SK-N-SH treated with all-trans-retinoic acid at 6 μM for 48 hours (cell line): ENCODE measurements at regions not wholly inside any gene's neighbourhood (a gene's known extent, or its start where the extent isn't known, plus 50 kb on each side); places are given as distances from the start of the nearest gene placed in this dataset.

Experiments
- BACH2 ChIP-seq: fragments of 250-450 bp; sonication (Bioruptor Pico); IDR thresholded peaks from 2 replicates; pipeline ENCODE4 v1.9.0; 2021; ENCODE audit warnings: mild to moderate bottlenecking, borderline replicate concordance
- ISL1 ChIP-seq: fragments of 250-450 bp; sonication (Bioruptor Pico); IDR thresholded peaks from 2 replicates; pipeline ENCODE4 v2.1.2; 2022; ENCODE audit warnings: mild to moderate bottlenecking, moderate library complexity
- PATZ1 ChIP-seq: fragments of 250-450 bp; sonication (Bioruptor Pico); IDR thresholded peaks from 2 replicates; pipeline ENCODE4 v1.8.0; 2020; ENCODE audit warnings: mild to moderate bottlenecking, moderate library complexity, borderline replicate concordance
- TSHZ2 ChIP-seq: fragments of 250-450 bp; sonication (Bioruptor Pico); IDR thresholded peaks from 2 replicates; pipeline ENCODE4 v1.5.0; 2020; ENCODE audit warnings: mild to moderate bottlenecking, moderate library complexity
- ZC3H10 ChIP-seq: fragments of 250-450 bp; sonication (Bioruptor Pico); IDR thresholded peaks from 2 replicates; pipeline ENCODE4 v1.5.1; 2021; ENCODE audit warnings: mild to moderate bottlenecking, moderate library complexity
- ZNF8 ChIP-seq: fragments of 450-650 bp; formaldehyde crosslinking; IDR thresholded peaks from 2 replicates; pipeline ENCODE4 v1.5.0; 2020; ENCODE audit warnings: mild to moderate bottlenecking, moderate library complexity

- TF ChIP-seq ZNF8 (CRISPR knock-in tag) (no peak), ZC3H10 (CRISPR knock-in tag) (no peak), TSHZ2 (CRISPR knock-in tag) (no peak), ISL1 (CRISPR knock-in tag) (no peak), PATZ1 (CRISPR knock-in tag) (no peak), BACH2 (CRISPR knock-in tag) (no peak)
Observed at GRCh38 chr14:71646518-71646917, 285.7 kb upstream of the RGS6 start.
